Left lung (tissue), 4 donors: ENCODE measurements at regions not wholly inside any gene's neighbourhood (a gene's known extent, or its start where the extent isn't known, plus 50 kb on each side); places are given as distances from the start of the nearest gene placed in this dataset.

ENCODE experiments used
- ATAC-seq: fragments of 200-7000 bp; cut with Tn5 transposase; one replicate; pipeline ENCODE4 v1.9.1; 2020; ENCODE audit warnings: moderate library complexity
- DNase-seq, 4 donors: peaks; one replicate each; pipeline ENCODE4 v3.0.0-alpha.2; 2013 to 2020
- H3K27ac ChIP-seq, 2 donors: fragments of 200-600 bp; sonication (generic) in 1 of 2; one replicate each; pipeline versions ENCODE4 v1.5.0 to v1.8.0; 2020 to 2021
- H3K27me3 ChIP-seq, 2 donors: fragments of 200-600 bp; sonication (generic) in 1 of 2; one replicate each; pipeline versions ENCODE4 v1.5.0 to v1.8.0; 2020 to 2021
- H3K36me3 ChIP-seq, 2 donors: fragments of 200-600 bp; sonication (generic) in 1 of 2; one replicate each; pipeline versions ENCODE4 v1.5.0 to v1.8.0; 2020 to 2021
- H3K4me1 ChIP-seq, 2 donors: fragments of 200-600 bp; one replicate each; pipeline ENCODE4 v1.8.0; 2021
- H3K4me3 ChIP-seq, 2 donors: fragments of 200-600 bp; sonication (generic) in 1 of 2; one replicate each; pipeline versions ENCODE4 v1.5.0 to v1.8.0; 2020 to 2021; ENCODE audit warnings: mild to moderate bottlenecking in 1 of 2
- H3K9me3 ChIP-seq, 2 donors: fragments of 200-600 bp; sonication (generic) in 1 of 2; one replicate each; pipeline versions ENCODE4 v1.5.0 to v1.8.0; 2020 to 2021
- CTCF ChIP-seq, 2 donors: fragments of 200-600 bp; sonication (generic) in 1 of 2; IDR thresholded peaks; one replicate each; pipeline versions ENCODE4 v1.5.0 to v1.8.0; 2021; ENCODE audit warnings: antibody characterized with exemption in 2 of 2
- intact Hi-C, 2 donors: fragments of 100-400 bp; cut with DNase I; formaldehyde crosslinking; loops; one replicate each; pipeline versions ENCODE4 v1.11.2 to v1.14.2; 2022
- donor health status: DM: no; HTN: yes; CAD: no.
- donor health status: DM: no; HTN: no; CAD: no.

GRCh38 chr20:60330461-60330860 lies 372.2 kb downstream of the CDH26 start:
- DNase-seq (no peak), ATAC-seq (no peak)
- Histone ChIP-seq H3K4me1 (no peaks in the 10 kb centered on the region), H3K27ac (no peak overlapping the region), H3K4me3 (no peak overlapping the region), H3K27me3 (no peaks in the 10 kb centered on the region), H3K36me3 (no peaks in the 10 kb centered on the region), H3K9me3 (no peaks in the 10 kb centered on the region)
- TF ChIP-seq CTCF (IDR thresholded peaks at IDR 0.05), result no peak
- intact Hi-C loops, result no loop called here

DNA sequence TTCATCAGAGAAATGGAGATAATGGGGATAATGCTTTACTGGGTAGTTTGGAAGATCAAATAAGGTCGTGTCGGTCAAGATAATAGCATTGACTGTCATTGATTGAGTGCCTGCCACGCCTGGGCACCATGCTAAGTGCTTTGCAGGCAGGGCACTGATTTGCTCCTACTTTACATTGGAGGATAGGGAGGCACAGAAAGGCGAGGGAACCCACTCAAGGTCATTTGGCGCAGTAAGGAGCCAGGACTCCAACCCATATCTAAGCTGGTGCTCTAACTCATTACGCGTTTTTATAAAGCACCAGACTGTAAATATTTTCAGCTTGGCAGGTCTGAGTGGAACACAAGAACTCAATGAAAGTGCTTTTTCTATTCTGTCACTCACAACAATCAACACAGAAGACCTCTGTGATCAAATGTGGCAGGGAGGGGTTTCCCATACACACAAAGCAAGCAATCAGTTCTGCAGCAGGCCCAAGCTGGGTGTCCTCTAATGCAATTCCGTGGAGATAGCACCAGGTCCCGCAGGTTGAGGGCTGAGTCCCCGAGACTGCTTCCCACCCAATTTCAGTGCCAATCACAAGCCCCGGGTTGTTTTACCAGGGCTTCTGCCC lies 373.6 kb downstream of the CDH26 start:
- H3K9me3 ChIP-seq, result no peaks in the 10 kb centered on the region
- intact Hi-C loops, result no loop called here
- H3K27ac ChIP-seq, result no peak overlapping the region
- no peaks in the 10 kb centered on the region for H3K27me3 ChIP-seq
- DNase-seq (no peak), ATAC-seq (no peak)
- H3K4me1 ChIP-seq, result no peaks in the 10 kb centered on the region
- no peaks in the 10 kb centered on the region for H3K36me3 ChIP-seq
- TF ChIP-seq CTCF (IDR thresholded peaks at IDR 0.05), result no peak
- no peak overlapping the region for H3K4me3 ChIP-seq

GRCh38 chr20:60332523-60332922 lies 374.3 kb downstream of the CDH26 start:
- DNase-seq (peak in 1 of 4 donors; percentile 11), ATAC-seq (peak; percentile 31)
- no peak overlapping the region for H3K4me3 ChIP-seq
- H3K27ac ChIP-seq, result no peak overlapping the region
- no peaks in the 10 kb centered on the region for H3K36me3 ChIP-seq
- no peak for TF ChIP-seq CTCF (IDR thresholded peaks at IDR 0.05)
- no peaks in the 10 kb centered on the region for H3K4me1 ChIP-seq
- intact Hi-C loops, result no loop called here
- no peaks in the 10 kb centered on the region for H3K27me3 ChIP-seq
- H3K9me3 ChIP-seq, result no peaks in the 10 kb centered on the region

- Histone ChIP-seq H3K27ac (no peak overlapping the region), H3K4me3 (no peak overlapping the region), H3K4me1 (no peaks in the 10 kb centered on the region), H3K27me3 (no peaks in the 10 kb centered on the region), H3K36me3 (no peaks in the 10 kb centered on the region), H3K9me3 (no peaks in the 10 kb centered on the region)
- intact Hi-C loops, result no loop called here
- ATAC-seq (no peak), DNase-seq (no peak)
- TF ChIP-seq CTCF (IDR thresholded peaks at IDR 0.05), result no peak
Measured at GRCh38 chr20:60334911-60335310, 376.7 kb downstream of the CDH26 start.

DNA sequence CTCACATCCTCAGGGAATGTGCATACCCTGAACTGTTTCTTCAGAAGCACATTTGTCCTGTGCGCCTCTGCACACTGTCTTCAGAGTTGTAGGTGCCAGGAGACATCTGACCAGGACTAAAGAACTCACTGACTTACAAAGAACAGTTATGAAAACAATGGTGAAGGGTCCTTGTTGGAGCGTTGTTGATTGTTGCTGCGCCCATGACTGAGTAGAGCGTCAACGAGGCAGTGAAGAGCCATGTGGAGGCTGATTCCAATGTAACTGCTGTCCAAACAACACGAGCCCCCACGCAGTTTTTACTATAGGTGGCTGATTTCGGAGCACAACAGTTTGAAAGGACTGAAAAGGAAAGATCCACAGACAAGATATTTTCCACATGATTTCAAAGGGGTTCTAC lies 380.3 kb downstream of the CDH26 start:
- DNase-seq (no peak), ATAC-seq (no peak)
- H3K36me3 ChIP-seq, result no peaks in the 10 kb centered on the region
- H3K27me3 ChIP-seq, result no peaks in the 10 kb centered on the region
- no peak overlapping the region for H3K4me3 ChIP-seq
- TF ChIP-seq CTCF (IDR thresholded peaks at IDR 0.05), result no peak
- H3K9me3 ChIP-seq, result no peaks in the 10 kb centered on the region
- intact Hi-C loops, result no loop called here
- no peaks in the 10 kb centered on the region for H3K4me1 ChIP-seq
- H3K27ac ChIP-seq, result no peak overlapping the region
